CD4-positive, alpha-beta T cell (primary cell): ENCODE measurements at regions not wholly inside any gene's neighbourhood (a gene's known extent, or its start where the extent isn't known, plus 50 kb on each side); places are given as distances from the start of the nearest gene placed in this dataset.

ENCODE experiments used
- ATAC-seq: fragments of 200-7000 bp; cut with Tn5 transposase; one replicate; pipeline ENCODE4 v1.10.0; 2022; ENCODE audit warnings: mild to moderate bottlenecking; ENCODE audit not compliant: poor library complexity
- CTCF ChIA-PET: fragments of 350-600 bp; sonication (Branson Sonifier 250); formaldehyde crosslinking; loops from one replicate; lab custom pipeline; 2021; ENCODE audit warnings: antibody characterized with exemption, inconsistent platforms; lab: Charles Lee
- POLR2A ChIA-PET: fragments of 350-600 bp; sonication (Branson Sonifier 250); formaldehyde crosslinking; loops from one replicate; lab custom pipeline; 2021; ENCODE audit warnings: antibody characterized with exemption, inconsistent platforms; lab: Charles Lee
- DNase-seq, 14 experiments: peaks; one replicate each; pipeline ENCODE4 v3.0.0-alpha.2; 2013 to 2020; ENCODE audit warnings: mixed read lengths in 2 of 14
- H3K27ac ChIP-seq, 2 donors: one replicate each; pipeline versions ENCODE4 v1.5.1 to v1.7.0; 2013; ENCODE audit warnings: low read length in 2 of 2, low read depth in 1 of 2, mild to moderate bottlenecking in 1 of 2
- H3K27me3 ChIP-seq, 2 experiments: 1 replicate in 1 of 2; 2 replicates in 1 of 2; pipeline versions ENCODE4 v1.6.1 to v1.7.0; 2013; ENCODE audit warnings: low read length in 2 of 2, control low read depth in 1 of 2, mild to moderate bottlenecking in 1 of 2, moderate library complexity in 1 of 2; ENCODE audit not compliant: insufficient read depth in 2 of 2, control insufficient read depth in 1 of 2
- H3K36me3 ChIP-seq: one replicate; pipeline ENCODE4 v1.6.1; 2013; ENCODE audit warnings: low read length, control low read depth; ENCODE audit not compliant: insufficient read depth
- H3K4me1 ChIP-seq: one replicate; pipeline ENCODE4 v1.6.1; 2013; ENCODE audit warnings: low read length, control low read depth; ENCODE audit not compliant: insufficient read depth
- H3K4me3 ChIP-seq: one replicate; pipeline ENCODE4 v1.5.1; 2013; ENCODE audit warnings: mild to moderate bottlenecking, low read length, moderate library complexity
- H3K9me3 ChIP-seq, 2 experiments: 1 replicate in 1 of 2; 2 replicates in 1 of 2; pipeline versions ENCODE4 v1.6.1 to v1.7.0; 2013; ENCODE audit warnings: low read length in 2 of 2, mild to moderate bottlenecking in 2 of 2, control low read depth in 1 of 2, moderate library complexity in 1 of 2; ENCODE audit not compliant: control insufficient read depth in 1 of 2, insufficient read depth in 1 of 2
- H3K27ac Mint-ChIP-seq: one replicate; pipeline ENCODE4 v1.8.0; 2020; ENCODE audit warnings: mixed read lengths
- H3K27me3 Mint-ChIP-seq: one replicate; pipeline ENCODE4 v1.8.0; 2021; ENCODE audit warnings: mixed read lengths
- H3K36me3 Mint-ChIP-seq: one replicate; pipeline ENCODE4 v1.8.0; 2021; ENCODE audit warnings: low read depth, mixed read lengths
- H3K4me1 Mint-ChIP-seq: one replicate; pipeline ENCODE4 v1.8.0; 2021; ENCODE audit warnings: low read depth, mixed read lengths
- H3K4me3 Mint-ChIP-seq: one replicate; pipeline ENCODE4 v1.8.0; 2020; ENCODE audit warnings: mild to moderate bottlenecking, mixed read lengths
- H3K9me3 Mint-ChIP-seq: one replicate; pipeline ENCODE4 v1.8.0; 2020; ENCODE audit warnings: mixed read lengths
- intact Hi-C, 2 experiments: fragments of 100-400 bp; cut with DNase I in 1 of 2; cut with micrococcal nuclease in 1 of 2; formaldehyde crosslinking; loops; one replicate each; pipeline versions ENCODE4 v1.15.1 to v1.9.0; 2023 to 2025; cut with DNase I, micrococcal nuclease
- TF ChIP-seq, protein P1 (sequence below): fragments of 200-600 bp; IDR thresholded peaks from one replicate; pipeline ENCODE4 v1.8.0; 2022; ENCODE audit warnings: antibody characterized with exemption, mild to moderate bottlenecking

DNA sequence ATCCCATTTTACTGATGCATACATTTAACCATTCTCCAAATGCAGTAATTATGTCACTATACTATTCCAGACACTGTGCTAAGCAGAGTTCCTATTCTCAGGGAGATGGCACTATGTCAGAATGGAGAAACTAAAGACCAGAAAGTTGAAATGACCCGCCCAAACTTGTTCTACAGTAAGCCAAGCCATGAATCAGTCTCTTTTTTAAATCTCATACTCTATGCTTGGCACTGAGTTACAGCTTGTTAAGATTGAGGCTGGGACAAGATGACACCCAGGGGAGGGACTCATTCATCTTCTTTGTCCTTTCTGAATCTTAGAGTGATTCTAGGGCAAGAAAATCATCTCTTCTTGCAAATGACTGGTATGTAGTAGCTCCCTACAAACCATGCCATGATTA is 247.0 kb upstream of the CCL2 start:
- intact Hi-C loops: no loop called here
- TF ChIP-seq, protein P1, sequence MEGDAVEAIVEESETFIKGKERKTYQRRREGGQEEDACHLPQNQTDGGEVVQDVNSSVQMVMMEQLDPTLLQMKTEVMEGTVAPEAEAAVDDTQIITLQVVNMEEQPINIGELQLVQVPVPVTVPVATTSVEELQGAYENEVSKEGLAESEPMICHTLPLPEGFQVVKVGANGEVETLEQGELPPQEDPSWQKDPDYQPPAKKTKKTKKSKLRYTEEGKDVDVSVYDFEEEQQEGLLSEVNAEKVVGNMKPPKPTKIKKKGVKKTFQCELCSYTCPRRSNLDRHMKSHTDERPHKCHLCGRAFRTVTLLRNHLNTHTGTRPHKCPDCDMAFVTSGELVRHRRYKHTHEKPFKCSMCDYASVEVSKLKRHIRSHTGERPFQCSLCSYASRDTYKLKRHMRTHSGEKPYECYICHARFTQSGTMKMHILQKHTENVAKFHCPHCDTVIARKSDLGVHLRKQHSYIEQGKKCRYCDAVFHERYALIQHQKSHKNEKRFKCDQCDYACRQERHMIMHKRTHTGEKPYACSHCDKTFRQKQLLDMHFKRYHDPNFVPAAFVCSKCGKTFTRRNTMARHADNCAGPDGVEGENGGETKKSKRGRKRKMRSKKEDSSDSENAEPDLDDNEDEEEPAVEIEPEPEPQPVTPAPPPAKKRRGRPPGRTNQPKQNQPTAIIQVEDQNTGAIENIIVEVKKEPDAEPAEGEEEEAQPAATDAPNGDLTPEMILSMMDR: no peak
- H3K27me3 ChIP-seq: peaks cover 0 to 5% of the 10 kb centered on the region in 2 experiments
- Mint-ChIP-seq H3K27ac (no peak overlapping the region), H3K4me1 (no peaks in the 10 kb centered on the region), H3K27me3 (peaks cover 44% of the 10 kb centered on the region), H3K36me3 (no peaks in the 10 kb centered on the region), H3K4me3 (no peak overlapping the region), H3K9me3 (no peaks in the 10 kb centered on the region)
- H3K4me1 ChIP-seq: no peaks in the 10 kb centered on the region
- ChIA-PET CTCF (no interaction called here), POLR2A (no interaction called here)
- H3K4me3 ChIP-seq: no peak overlapping the region
- ATAC-seq (no peak), DNase-seq (no peak)
- no peaks in the 10 kb centered on the region for H3K36me3 ChIP-seq
- H3K9me3 ChIP-seq: no peaks in the 10 kb centered on the region
- no peak overlapping the region for H3K27ac ChIP-seq

DNA sequence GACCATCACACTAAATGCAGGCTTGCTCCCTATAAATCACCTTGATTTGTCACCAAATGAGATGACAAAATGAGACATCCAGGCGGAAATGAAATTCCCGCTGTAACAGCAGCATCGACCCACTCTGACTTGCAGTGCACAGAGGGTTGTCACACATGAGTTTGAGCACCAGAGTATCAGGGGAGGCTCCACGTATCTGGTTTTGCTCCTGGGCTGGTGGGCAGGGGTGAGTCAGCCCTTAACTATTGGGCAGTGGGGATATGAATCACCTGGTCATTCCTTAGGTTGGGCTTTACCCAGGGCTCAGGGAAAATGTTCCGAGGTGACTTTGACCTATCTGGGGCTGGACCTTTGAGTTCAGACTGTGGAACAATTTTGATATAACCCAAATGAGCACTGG is 245.2 kb upstream of the CCL2 start:
- TF ChIP-seq, protein P1: no peak
- Mint-ChIP-seq H3K4me1 (no peaks in the 10 kb centered on the region), H3K4me3 (no peak overlapping the region), H3K27me3 (peaks cover 32% of the 10 kb centered on the region), H3K36me3 (no peaks in the 10 kb centered on the region), H3K9me3 (no peaks in the 10 kb centered on the region), H3K27ac (no peak overlapping the region)
- no peak overlapping the region for H3K27ac ChIP-seq
- H3K36me3 ChIP-seq: no peaks in the 10 kb centered on the region
- peaks cover 0 to 5% of the 10 kb centered on the region in 2 experiments for H3K27me3 ChIP-seq
- intact Hi-C loops: no loop called here
- CTCF ChIA-PET: no interaction called here
- no peaks in the 10 kb centered on the region for H3K9me3 ChIP-seq
- H3K4me1 ChIP-seq: no peaks in the 10 kb centered on the region
- no peak overlapping the region for H3K4me3 ChIP-seq
- ATAC-seq (no peak), DNase-seq (no peak)
- POLR2A ChIA-PET: no interaction called here

DNA sequence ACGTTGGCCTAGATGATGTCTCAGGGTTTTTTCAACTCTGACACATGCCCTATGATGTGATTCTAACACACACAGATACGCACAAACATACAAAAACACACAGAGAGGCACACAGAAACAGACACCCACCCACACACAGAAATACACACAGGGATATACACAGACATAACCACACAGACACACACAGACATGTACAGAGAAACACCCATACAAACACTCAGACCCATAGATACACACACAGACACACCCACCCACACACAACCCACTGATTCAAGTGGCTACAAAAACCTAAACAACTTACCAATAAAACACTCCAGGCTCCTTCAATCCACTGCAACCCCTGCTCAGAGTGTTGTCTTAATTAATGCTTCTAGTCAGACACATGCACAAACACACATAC is 244.6 kb upstream of the CCL2 start:
- POLR2A ChIA-PET: no interaction called here
- CTCF ChIA-PET: no interaction called here
- no peak overlapping the region for H3K27ac ChIP-seq
- ATAC-seq (no peak), DNase-seq (no peak)
- H3K4me3 ChIP-seq: no peak overlapping the region
- H3K4me1 ChIP-seq: no peaks in the 10 kb centered on the region
- H3K9me3 ChIP-seq: no peaks in the 10 kb centered on the region
- H3K36me3 ChIP-seq: no peaks in the 10 kb centered on the region
- intact Hi-C loops: no loop called here
- Mint-ChIP-seq H3K36me3 (no peaks in the 10 kb centered on the region), H3K27ac (no peak overlapping the region), H3K27me3 (peaks cover 26% of the 10 kb centered on the region), H3K9me3 (no peaks in the 10 kb centered on the region), H3K4me1 (no peaks in the 10 kb centered on the region), H3K4me3 (no peak overlapping the region)
- H3K27me3 ChIP-seq: peaks cover 0 to 5% of the 10 kb centered on the region in 2 experiments
- TF ChIP-seq, protein P1: no peak
